SK-N-SH treated with all-trans-retinoic acid at 6 μM for 48 hours (cell line): ENCODE measurements at regions not wholly inside any gene's neighbourhood (a gene's known extent, or its start where the extent isn't known, plus 50 kb on each side); places are given as distances from the start of the nearest gene placed in this dataset.

Experiments used
- ATAC-seq: fragments of 200-7000 bp; cut with Tn5 transposase; 3 replicates; pipeline ENCODE4 v1.9.1; 2020; ENCODE audit warnings: mild to moderate bottlenecking, moderate library complexity
- BACH2 ChIP-seq: fragments of 250-450 bp; sonication (Bioruptor Pico); IDR thresholded peaks from 2 replicates; pipeline ENCODE4 v1.9.0; 2021; ENCODE audit warnings: mild to moderate bottlenecking, borderline replicate concordance
- CSRNP3 ChIP-seq: fragments of 250-450 bp; sonication (Bioruptor Pico); IDR thresholded peaks from 2 replicates; pipeline ENCODE4 v1.5.1; 2021; ENCODE audit warnings: mild to moderate bottlenecking, moderate library complexity
- GLIS3 ChIP-seq: fragments of 250-450 bp; sonication (Bioruptor Pico); IDR thresholded peaks from 2 replicates; pipeline ENCODE4 v1.5.0; 2020; ENCODE audit warnings: mild to moderate bottlenecking, moderate library complexity
- ISL1 ChIP-seq: fragments of 250-450 bp; sonication (Bioruptor Pico); IDR thresholded peaks from 2 replicates; pipeline ENCODE4 v2.1.2; 2022; ENCODE audit warnings: mild to moderate bottlenecking, moderate library complexity
- OSR1 ChIP-seq: fragments of 250-450 bp; sonication (Bioruptor Pico); IDR thresholded peaks from 2 replicates; pipeline ENCODE4 v1.8.0; 2022; ENCODE audit warnings: moderate library complexity, mild to moderate bottlenecking, inconsistent platforms
- PATZ1 ChIP-seq: fragments of 250-450 bp; sonication (Bioruptor Pico); IDR thresholded peaks from 2 replicates; pipeline ENCODE4 v1.8.0; 2020; ENCODE audit warnings: mild to moderate bottlenecking, moderate library complexity, borderline replicate concordance
- PPARA ChIP-seq: fragments of 250-450 bp; sonication (Bioruptor Pico); IDR thresholded peaks from 2 replicates; pipeline ENCODE4 v1.5.0; 2020; ENCODE audit warnings: mild to moderate bottlenecking, borderline replicate concordance
- TOX ChIP-seq: fragments of 250-450 bp; sonication (Bioruptor Pico); IDR thresholded peaks from 2 replicates; pipeline ENCODE4 v1.8.0; 2021; ENCODE audit warnings: mild to moderate bottlenecking, moderate library complexity, borderline replicate concordance
- ZC3H10 ChIP-seq: fragments of 250-450 bp; sonication (Bioruptor Pico); IDR thresholded peaks from 2 replicates; pipeline ENCODE4 v1.5.1; 2021; ENCODE audit warnings: mild to moderate bottlenecking, moderate library complexity
- ZFP30 ChIP-seq: fragments of 450-650 bp; formaldehyde crosslinking; IDR thresholded peaks from 2 replicates; pipeline ENCODE4 v1.5.0; 2022; ENCODE audit warnings: mild to moderate bottlenecking, moderate library complexity
- ZNF565 ChIP-seq: fragments of 450-650 bp; formaldehyde crosslinking; conservative IDR thresholded peaks from 2 replicates; pipeline ENCODE4 v1.5.0; 2020; ENCODE audit warnings: low read depth, mild to moderate bottlenecking, moderate library complexity
- TF ChIP-seq, protein P1 (sequence below): fragments of 250-450 bp; sonication (Bioruptor Pico); IDR thresholded peaks from 2 replicates; pipeline ENCODE4 v1.5.0; 2020; ENCODE audit warnings: mild to moderate bottlenecking, moderate library complexity

- TF ChIP-seq PPARA (CRISPR knock-in tag) (no peak), GLIS3 (CRISPR knock-in tag) (no peak), PATZ1 (no peak)
- TF ChIP-seq, protein P1, sequence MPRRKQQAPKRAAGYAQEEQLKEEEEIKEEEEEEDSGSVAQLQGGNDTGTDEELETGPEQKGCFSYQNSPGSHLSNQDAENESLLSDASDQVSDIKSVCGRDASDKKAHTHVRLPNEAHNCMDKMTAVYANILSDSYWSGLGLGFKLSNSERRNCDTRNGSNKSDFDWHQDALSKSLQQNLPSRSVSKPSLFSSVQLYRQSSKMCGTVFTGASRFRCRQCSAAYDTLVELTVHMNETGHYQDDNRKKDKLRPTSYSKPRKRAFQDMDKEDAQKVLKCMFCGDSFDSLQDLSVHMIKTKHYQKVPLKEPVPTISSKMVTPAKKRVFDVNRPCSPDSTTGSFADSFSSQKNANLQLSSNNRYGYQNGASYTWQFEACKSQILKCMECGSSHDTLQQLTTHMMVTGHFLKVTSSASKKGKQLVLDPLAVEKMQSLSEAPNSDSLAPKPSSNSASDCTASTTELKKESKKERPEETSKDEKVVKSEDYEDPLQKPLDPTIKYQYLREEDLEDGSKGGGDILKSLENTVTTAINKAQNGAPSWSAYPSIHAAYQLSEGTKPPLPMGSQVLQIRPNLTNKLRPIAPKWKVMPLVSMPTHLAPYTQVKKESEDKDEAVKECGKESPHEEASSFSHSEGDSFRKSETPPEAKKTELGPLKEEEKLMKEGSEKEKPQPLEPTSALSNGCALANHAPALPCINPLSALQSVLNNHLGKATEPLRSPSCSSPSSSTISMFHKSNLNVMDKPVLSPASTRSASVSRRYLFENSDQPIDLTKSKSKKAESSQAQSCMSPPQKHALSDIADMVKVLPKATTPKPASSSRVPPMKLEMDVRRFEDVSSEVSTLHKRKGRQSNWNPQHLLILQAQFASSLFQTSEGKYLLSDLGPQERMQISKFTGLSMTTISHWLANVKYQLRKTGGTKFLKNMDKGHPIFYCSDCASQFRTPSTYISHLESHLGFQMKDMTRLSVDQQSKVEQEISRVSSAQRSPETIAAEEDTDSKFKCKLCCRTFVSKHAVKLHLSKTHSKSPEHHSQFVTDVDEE (CRISPR knock-in tag): no peak
Measured at GRCh38 chr1:39153684-39154083, 50.8 kb upstream of the MACF1 start (continued).

DNA sequence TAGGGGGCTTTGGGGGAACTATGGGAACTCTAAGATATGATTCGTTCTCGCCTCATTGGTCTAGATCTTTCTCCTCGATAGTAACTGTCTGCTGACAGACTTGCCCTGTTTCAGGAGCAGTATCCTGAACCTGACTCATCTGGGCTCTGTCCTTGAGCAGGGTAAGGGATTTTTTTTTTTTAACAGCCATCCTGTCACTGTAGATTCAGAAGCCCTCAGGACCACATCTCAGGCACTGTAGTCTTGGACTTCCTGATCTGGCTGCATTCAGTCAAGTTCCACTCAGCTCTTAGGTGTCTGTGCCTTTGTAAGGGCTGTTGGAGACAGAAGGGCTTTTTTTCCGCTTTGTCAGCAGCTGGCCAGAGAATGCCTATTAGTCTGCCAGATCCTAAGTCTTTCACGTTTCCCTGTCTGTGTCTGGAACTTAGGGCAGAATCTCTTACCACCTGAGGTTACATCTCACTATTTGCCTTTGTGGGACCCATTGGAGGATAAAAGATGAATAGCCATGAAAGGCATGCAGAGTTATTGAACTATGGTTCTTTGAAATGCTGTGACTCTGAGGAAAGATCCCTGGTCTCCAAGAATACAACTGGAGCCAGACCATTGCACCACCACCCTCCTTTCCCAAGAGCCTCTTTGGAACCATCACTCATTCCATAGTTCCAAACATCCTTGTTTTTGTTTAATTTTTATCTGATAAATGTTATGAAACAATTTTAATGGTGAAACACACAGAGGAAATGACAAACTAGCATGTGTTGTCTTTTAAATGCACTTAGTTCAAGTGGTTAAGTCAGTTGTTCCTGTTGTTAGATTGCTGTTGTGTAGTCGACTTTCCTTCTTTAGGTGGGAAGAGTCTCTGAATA is 49.7 kb upstream of the MACF1 start:
- ATAC-seq: peak; percentile 67

More for the DNA sequence above, 49.7 kb upstream of the MACF1 start:
- TF ChIP-seq TOX (CRISPR knock-in tag) (no peak), ZFP30 (CRISPR knock-in tag) (no peak), ISL1 (CRISPR knock-in tag) (peak; percentile 32), CSRNP3 (CRISPR knock-in tag) (no peak), ZC3H10 (no peak), BACH2 (no peak), OSR1 (no peak), ZNF565 (CRISPR knock-in tag) (no peak)
- TF ChIP-seq, protein P1 (CRISPR knock-in tag): no peak
